Colonic mucosa (tissue), 4 donors: ENCODE measurements at regions not wholly inside any gene's neighbourhood (a gene's known extent, or its start where the extent isn't known, plus 50 kb on each side); places are given as distances from the start of the nearest gene placed in this dataset.

Experiments
- DNase-seq: peaks from one replicate; pipeline ENCODE4 v3.0.0-alpha.2; 2020
- H3K27ac ChIP-seq: fragments of 200-600 bp; one replicate; pipeline ENCODE4 v1.8.0; 2021
- H3K27me3 ChIP-seq: fragments of 200-600 bp; one replicate; pipeline ENCODE4 v1.8.0; 2021
- H3K36me3 ChIP-seq: fragments of 200-600 bp; one replicate; pipeline ENCODE4 v1.8.0; 2021
- H3K4me1 ChIP-seq: fragments of 200-600 bp; one replicate; pipeline ENCODE4 v1.8.0; 2021; ENCODE audit warnings: mild to moderate bottlenecking
- H3K4me3 ChIP-seq: fragments of 200-600 bp; one replicate; pipeline ENCODE4 v1.8.0; 2021
- H3K9ac ChIP-seq, 2 donors: one replicate each; pipeline ENCODE4 v1.7.0; 2013; ENCODE audit warnings: control low read depth in 2 of 2, low read depth in 2 of 2, low read length in 2 of 2
- H3K9me3 ChIP-seq: fragments of 200-600 bp; one replicate; pipeline ENCODE4 v1.8.0; 2021
- intact Hi-C: fragments of 100-400 bp; cut with DNase I; formaldehyde crosslinking; loops from one replicate; pipeline ENCODE4 v1.14.1; 2022
- TF ChIP-seq, protein P1 (sequence below): fragments of 200-600 bp; IDR thresholded peaks from one replicate; pipeline ENCODE4 v1.8.0; 2022; ENCODE audit warnings: antibody characterized with exemption, mild to moderate bottlenecking
- donor health status: healthy.
- donor health status: DM: no; HTN: no; CAD: no.
- donor health status: DM: no; HTN: no; CAD: no.

DNA sequence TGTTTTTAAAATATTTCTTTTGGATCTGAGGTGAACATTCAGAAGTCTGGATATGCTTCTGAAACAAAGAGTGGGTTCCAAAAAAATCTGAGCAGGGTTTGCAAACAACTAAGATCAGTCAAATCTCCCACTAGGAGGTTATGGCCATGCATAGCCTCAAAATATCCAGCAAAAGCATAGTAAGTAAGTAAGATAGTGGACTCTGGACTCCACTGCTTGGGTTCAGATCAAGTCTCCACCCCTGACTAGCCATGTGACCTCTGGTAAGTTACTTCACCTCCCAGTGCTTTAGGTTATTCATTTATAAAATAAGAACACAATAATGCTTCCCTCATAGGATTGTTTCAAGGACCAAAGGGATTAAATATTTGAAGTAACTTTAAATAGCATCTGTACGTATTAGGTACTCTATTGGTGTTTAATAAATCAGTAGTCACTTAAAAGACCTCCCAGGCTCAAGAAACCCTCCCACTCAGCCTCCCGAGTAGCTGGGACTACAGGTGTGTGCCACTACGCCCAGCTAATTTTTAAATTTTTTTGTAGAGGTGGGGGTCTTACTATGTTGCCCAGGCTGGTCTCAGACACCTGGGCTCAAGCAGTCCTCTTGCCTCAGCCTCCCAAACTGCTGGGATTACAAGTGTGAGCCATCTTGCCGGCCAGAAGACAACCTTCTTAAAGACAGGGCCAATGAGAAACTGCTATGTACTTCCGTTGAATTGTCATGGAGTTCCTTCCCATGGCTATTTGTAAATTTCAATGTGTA, 95.7 kb upstream of the SOX5 start:
- H3K9ac ChIP-seq, result no peak overlapping the region
- TF ChIP-seq, protein P1, sequence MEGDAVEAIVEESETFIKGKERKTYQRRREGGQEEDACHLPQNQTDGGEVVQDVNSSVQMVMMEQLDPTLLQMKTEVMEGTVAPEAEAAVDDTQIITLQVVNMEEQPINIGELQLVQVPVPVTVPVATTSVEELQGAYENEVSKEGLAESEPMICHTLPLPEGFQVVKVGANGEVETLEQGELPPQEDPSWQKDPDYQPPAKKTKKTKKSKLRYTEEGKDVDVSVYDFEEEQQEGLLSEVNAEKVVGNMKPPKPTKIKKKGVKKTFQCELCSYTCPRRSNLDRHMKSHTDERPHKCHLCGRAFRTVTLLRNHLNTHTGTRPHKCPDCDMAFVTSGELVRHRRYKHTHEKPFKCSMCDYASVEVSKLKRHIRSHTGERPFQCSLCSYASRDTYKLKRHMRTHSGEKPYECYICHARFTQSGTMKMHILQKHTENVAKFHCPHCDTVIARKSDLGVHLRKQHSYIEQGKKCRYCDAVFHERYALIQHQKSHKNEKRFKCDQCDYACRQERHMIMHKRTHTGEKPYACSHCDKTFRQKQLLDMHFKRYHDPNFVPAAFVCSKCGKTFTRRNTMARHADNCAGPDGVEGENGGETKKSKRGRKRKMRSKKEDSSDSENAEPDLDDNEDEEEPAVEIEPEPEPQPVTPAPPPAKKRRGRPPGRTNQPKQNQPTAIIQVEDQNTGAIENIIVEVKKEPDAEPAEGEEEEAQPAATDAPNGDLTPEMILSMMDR, result no peak
- H3K4me3 ChIP-seq, result no peak overlapping the region
- H3K36me3 ChIP-seq, result no peaks in the 10 kb centered on the region
- DNase-seq, result peak; percentile 52
- no peaks in the 10 kb centered on the region for H3K4me1 ChIP-seq
- H3K9me3 ChIP-seq, result no peaks in the 10 kb centered on the region
- no peaks in the 10 kb centered on the region for H3K27me3 ChIP-seq
- intact Hi-C loops, result no loop called here
- H3K27ac ChIP-seq, result no peak overlapping the region

DNA sequence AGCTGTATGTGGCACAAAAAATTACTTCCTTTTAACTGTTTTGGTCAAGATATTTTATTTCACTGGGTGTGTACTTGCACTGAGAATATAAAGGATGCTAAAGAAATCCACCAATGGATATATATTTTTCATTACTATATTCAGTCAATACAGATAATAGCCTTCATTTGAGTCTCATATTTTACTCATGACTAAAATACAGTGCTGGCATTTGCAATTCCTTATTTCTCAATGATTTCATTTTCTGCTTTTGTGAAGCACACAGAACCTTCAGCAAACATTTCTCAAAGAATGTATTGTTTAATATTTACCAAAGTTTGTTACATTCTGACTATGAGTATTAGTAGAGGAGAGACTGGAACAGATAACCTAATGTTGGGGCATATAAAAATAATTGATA, 93.2 kb upstream of the SOX5 start:
- Histone ChIP-seq H3K27me3 (no peaks in the 10 kb centered on the region), H3K9ac (no peak overlapping the region), H3K36me3 (no peaks in the 10 kb centered on the region), H3K4me1 (no peaks in the 10 kb centered on the region), H3K27ac (no peak overlapping the region), H3K4me3 (no peak overlapping the region), H3K9me3 (no peaks in the 10 kb centered on the region)
- DNase-seq, result no peak
- TF ChIP-seq, protein P1, result no peak
- intact Hi-C loops, result no loop called here

DNA sequence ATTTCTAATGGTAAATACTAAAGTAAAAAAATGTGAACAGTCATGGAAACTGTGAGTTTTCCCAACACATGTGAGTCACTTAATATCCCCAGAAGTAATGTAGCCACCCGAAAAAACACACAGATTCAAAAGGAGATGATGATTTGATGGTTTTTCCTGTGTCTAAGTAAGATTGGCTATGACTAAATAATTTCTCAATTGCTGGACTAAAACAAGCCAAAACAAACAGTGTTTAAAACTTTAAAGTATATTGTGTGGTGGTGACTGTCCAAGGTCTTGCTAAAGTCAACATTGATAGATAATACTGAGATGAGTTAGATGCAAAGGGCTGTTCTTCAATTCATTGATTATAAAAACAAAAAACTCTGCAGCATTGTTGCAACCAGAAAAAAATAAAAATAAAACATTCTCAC, 89.6 kb upstream of the SOX5 start:
- Histone ChIP-seq H3K4me3 (no peak overlapping the region), H3K4me1 (no peaks in the 10 kb centered on the region), H3K9me3 (no peaks in the 10 kb centered on the region), H3K36me3 (no peaks in the 10 kb centered on the region), H3K27ac (no peak overlapping the region), H3K9ac (no peak overlapping the region), H3K27me3 (no peaks in the 10 kb centered on the region)
- TF ChIP-seq, protein P1, result no peak
- intact Hi-C loops, result no loop called here
- no peak for DNase-seq

DNA sequence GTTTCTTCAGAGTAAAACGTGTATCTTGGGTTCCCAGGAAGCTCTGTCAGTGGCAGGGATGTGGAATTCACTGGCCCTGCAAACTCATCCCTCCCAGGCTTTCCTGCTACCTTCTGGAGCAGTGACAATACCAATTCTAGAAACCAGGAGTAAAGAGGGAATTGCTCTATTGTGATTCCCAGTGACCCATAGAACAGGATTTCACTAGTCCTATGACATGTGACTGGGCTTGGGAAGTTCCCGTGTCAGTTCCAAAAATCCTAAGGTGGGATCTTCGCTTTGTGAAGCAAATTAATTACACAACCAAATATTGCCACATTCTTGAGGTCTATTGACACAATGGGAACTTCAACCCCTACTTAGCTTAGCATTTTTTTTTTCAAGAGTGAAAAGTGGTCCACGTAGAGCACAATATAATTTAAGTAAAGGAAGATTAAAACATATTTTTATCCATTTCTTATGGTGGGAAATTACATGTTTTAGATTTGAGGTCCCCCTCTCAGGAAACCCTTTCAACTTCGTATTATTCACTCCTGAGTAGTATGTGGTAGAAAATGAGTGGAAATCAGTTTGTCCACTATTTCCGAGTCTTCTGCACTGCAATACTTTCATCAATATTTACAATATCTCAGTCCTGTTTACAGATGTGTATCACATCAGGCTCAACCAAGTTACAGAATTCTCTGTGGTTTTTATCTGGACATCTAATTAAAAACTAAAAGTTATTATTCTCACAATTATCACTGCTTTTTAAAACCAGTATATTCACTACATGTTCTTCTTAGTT, 88.9 kb upstream of the SOX5 start:
- H3K27me3 ChIP-seq, result no peaks in the 10 kb centered on the region
- TF ChIP-seq, protein P1, result no peak

DNA sequence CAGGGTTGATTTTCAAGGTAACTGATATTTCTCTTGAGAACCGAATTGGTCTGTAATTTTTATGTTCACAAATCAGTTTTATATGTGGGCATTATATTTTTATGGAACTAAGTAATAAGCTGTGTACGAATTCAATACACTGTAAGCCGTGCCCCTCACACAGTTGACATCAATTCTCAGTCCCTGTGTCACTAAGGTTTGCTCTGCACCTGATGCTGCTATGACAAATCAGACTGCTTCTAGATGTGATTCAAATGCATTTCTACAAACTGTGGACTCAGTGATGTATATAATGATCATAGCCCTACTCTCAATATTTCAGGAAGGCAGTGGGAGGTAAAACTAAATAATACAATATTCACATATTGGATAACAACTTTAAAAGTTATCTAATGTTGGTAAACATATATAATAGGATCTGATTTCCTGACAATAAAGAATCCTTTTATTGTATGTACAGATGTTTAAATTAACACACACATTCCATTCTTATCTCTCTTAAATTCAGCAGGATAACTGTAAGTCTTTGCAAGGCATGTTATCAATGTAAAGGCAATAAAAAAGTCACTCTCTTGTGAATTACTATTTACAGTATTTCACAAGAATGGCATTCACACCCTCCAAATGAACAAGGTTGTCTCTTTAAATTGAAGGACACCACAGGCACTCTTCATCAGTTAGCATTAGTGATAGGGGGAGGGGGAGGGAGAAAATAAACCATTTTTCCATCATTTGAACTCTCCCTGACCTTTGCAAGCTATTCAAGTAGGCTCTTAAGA, 87.2 kb upstream of the SOX5 start:
- no peak overlapping the region for H3K4me3 ChIP-seq
- H3K27me3 ChIP-seq, result no peaks in the 10 kb centered on the region
- intact Hi-C loops, result no loop called here
- H3K9ac ChIP-seq, result no peak overlapping the region
- H3K36me3 ChIP-seq, result no peaks in the 10 kb centered on the region
- H3K27ac ChIP-seq, result no peak overlapping the region
- TF ChIP-seq, protein P1, result no peak
- DNase-seq, result no peak
- H3K4me1 ChIP-seq, result no peaks in the 10 kb centered on the region
- H3K9me3 ChIP-seq, result no peaks in the 10 kb centered on the region

More for the DNA sequence above, 88.9 kb upstream of the SOX5 start:
- no peaks in the 10 kb centered on the region for H3K36me3 ChIP-seq
- intact Hi-C loops, result no loop called here
- H3K9me3 ChIP-seq, result no peaks in the 10 kb centered on the region
- H3K4me1 ChIP-seq, result no peaks in the 10 kb centered on the region
- no peak for DNase-seq
- no peak overlapping the region for H3K27ac ChIP-seq
- no peak overlapping the region for H3K9ac ChIP-seq
- H3K4me3 ChIP-seq, result no peak overlapping the region
